ENCODE measurements at regions not wholly inside any gene's neighbourhood (a gene's known extent, or its start where the extent isn't known, plus 50 kb on each side); places are given as distances from the start of the nearest gene placed in this dataset.

GRCh38 chr9:78612091-78612490, 315.2 kb downstream of the PSAT1 start (continued):
- TF ChIP-seq POLR2A (IDR thresholded peaks at IDR 0.05; ENCODE audit: control extremely low read depth in 1 of 2, low read depth in 2 of 2, low read length in 2 of 2) (no peak), CBX8 (IDR thresholded peaks at IDR 0.05; ENCODE audit: borderline replicate concordance, low read depth, low read length) (no peak)
